Neural progenitor cell (in vitro differentiated cells): ENCODE measurements at regions not wholly inside any gene's neighbourhood (a gene's known extent, or its start where the extent isn't known, plus 50 kb on each side); places are given as distances from the start of the nearest gene placed in this dataset.

Source experiments
- DNase-seq: peaks from one replicate; pipeline ENCODE4 v3.0.0-alpha.2; 2016; ENCODE audit warnings: low spot score
- H2AFZ ChIP-seq: fragments of 200-600 bp; sonication (generic); replicated peaks from 2 replicates; pipeline ENCODE4 v1.6.1; 2016; ENCODE audit warnings: antibody characterized with exemption
- H3F3A ChIP-seq: fragments of 200-600 bp; sonication (generic); 2 replicates; pipeline ENCODE4 v1.6.1; 2016; ENCODE audit warnings: antibody characterized with exemption, low read depth
- H3K27ac ChIP-seq: fragments of 200-600 bp; sonication (generic); 2 replicates; pipeline ENCODE4 v1.5.1; 2016; ENCODE audit warnings: mild to moderate bottlenecking
- H3K27me3 ChIP-seq: fragments of 200-600 bp; sonication (generic); 2 replicates; pipeline ENCODE4 v1.6.1; 2016; ENCODE audit warnings: mild to moderate bottlenecking, moderate library complexity
- H3K36me3 ChIP-seq: fragments of 200-600 bp; sonication (generic); 2 replicates; pipeline ENCODE4 v1.5.1; 2016
- H3K4me1 ChIP-seq: fragments of 200-600 bp; sonication (generic); 2 replicates; pipeline ENCODE4 v1.6.1; 2016; ENCODE audit warnings: mixed run types
- H3K4me2 ChIP-seq: fragments of 200-600 bp; sonication (generic); 2 replicates; pipeline ENCODE4 v1.6.1; 2016
- H3K4me3 ChIP-seq: fragments of 200-600 bp; sonication (generic); 2 replicates; pipeline ENCODE4 v1.5.1; 2016
- H3K79me2 ChIP-seq: fragments of 200-600 bp; sonication (generic); 2 replicates; pipeline ENCODE4 v1.6.1; 2016; ENCODE audit warnings: low read depth
- H3K9ac ChIP-seq: fragments of 200-600 bp; sonication (generic); 2 replicates; pipeline ENCODE4 v1.6.1; 2016
- H3K9me3 ChIP-seq: fragments of 200-600 bp; sonication (generic); 2 replicates; pipeline ENCODE4 v1.5.1; 2016; ENCODE audit warnings: low read depth
- H4K20me1 ChIP-seq: fragments of 200-600 bp; sonication (generic); 2 replicates; pipeline ENCODE4 v1.6.1; 2016; ENCODE audit warnings: low read depth
- H3K27ac Mint-ChIP-seq: 3 replicates; pipeline ENCODE4 v1.8.0; 2021; ENCODE audit warnings: mixed read lengths
- H3K27me3 Mint-ChIP-seq: 2 replicates; pipeline ENCODE4 v1.8.0; 2022; ENCODE audit warnings: low read depth, mild to moderate bottlenecking, inconsistent platforms, moderate library complexity, mixed read lengths; ENCODE audit not compliant: insufficient read depth
- H3K36me3 Mint-ChIP-seq: 3 replicates; pipeline ENCODE4 v1.8.0; 2021; ENCODE audit warnings: mixed read lengths
- H3K4me1 Mint-ChIP-seq: 3 replicates; pipeline ENCODE4 v1.8.0; 2021; ENCODE audit warnings: mixed read lengths
- H3K4me3 Mint-ChIP-seq: 3 replicates; pipeline ENCODE4 v1.8.0; 2021; ENCODE audit warnings: mild to moderate bottlenecking, moderate library complexity, mixed read lengths
- H3K9me3 Mint-ChIP-seq: 3 replicates; pipeline ENCODE4 v1.8.0; 2020; ENCODE audit warnings: mixed read lengths
- EZH2 ChIP-seq: fragments of 200-600 bp; sonication (generic); IDR thresholded peaks from 2 replicates; pipeline ENCODE4 v1.6.1; 2017; ENCODE audit warnings: antibody characterized with exemption, mild to moderate bottlenecking, moderate library complexity
- EZH2phosphoT487 ChIP-seq: fragments of 200-600 bp; sonication (generic); IDR thresholded peaks from 2 replicates; pipeline ENCODE4 v1.6.1; 2017; ENCODE audit warnings: antibody characterized with exemption
- TF ChIP-seq, protein P1 (sequence below): fragments of 200-600 bp; sonication (generic); IDR thresholded peaks from 2 replicates; pipeline ENCODE4 v1.5.1; 2017; ENCODE audit warnings: antibody characterized with exemption, mild to moderate bottlenecking

- H3F3A ChIP-seq, result no peaks in the 10 kb centered on the region
- H3K9ac ChIP-seq, result no peak overlapping the region
- no peaks in the 10 kb centered on the region for H3K9me3 Mint-ChIP-seq
- no peaks in the 10 kb centered on the region for H4K20me1 ChIP-seq
- H3K4me2 ChIP-seq, result no peak overlapping the region
- no peak overlapping the region for H3K4me3 Mint-ChIP-seq
- H3K36me3 ChIP-seq, result no peaks in the 10 kb centered on the region
- no peak overlapping the region for H3K27ac ChIP-seq
- H3K36me3 Mint-ChIP-seq, result no peaks in the 10 kb centered on the region
- H3K4me3 ChIP-seq, result no peak overlapping the region
- peak overlapping the region; percentile 84 for H3K27ac Mint-ChIP-seq
- no peaks in the 10 kb centered on the region for H3K27me3 ChIP-seq
- H3K27me3 Mint-ChIP-seq, result peaks cover 15% of the 10 kb centered on the region
- H3K9me3 ChIP-seq, result no peaks in the 10 kb centered on the region
- no peak overlapping the region for H2AFZ ChIP-seq
- no peak for TF ChIP-seq EZH2phosphoT487
- no peak for TF ChIP-seq EZH2
- DNase-seq, result no peak
- H3K4me1 Mint-ChIP-seq, result peaks cover 23% of the 10 kb centered on the region
- no peaks in the 10 kb centered on the region for H3K79me2 ChIP-seq
- H3K4me1 ChIP-seq, result no peaks in the 10 kb centered on the region
Observed at GRCh38 chr11:119941171-119941570, 196.7 kb downstream of the TRIM29 start.

- no peaks in the 10 kb centered on the region for H3K4me1 ChIP-seq
- TF ChIP-seq, protein P1, sequence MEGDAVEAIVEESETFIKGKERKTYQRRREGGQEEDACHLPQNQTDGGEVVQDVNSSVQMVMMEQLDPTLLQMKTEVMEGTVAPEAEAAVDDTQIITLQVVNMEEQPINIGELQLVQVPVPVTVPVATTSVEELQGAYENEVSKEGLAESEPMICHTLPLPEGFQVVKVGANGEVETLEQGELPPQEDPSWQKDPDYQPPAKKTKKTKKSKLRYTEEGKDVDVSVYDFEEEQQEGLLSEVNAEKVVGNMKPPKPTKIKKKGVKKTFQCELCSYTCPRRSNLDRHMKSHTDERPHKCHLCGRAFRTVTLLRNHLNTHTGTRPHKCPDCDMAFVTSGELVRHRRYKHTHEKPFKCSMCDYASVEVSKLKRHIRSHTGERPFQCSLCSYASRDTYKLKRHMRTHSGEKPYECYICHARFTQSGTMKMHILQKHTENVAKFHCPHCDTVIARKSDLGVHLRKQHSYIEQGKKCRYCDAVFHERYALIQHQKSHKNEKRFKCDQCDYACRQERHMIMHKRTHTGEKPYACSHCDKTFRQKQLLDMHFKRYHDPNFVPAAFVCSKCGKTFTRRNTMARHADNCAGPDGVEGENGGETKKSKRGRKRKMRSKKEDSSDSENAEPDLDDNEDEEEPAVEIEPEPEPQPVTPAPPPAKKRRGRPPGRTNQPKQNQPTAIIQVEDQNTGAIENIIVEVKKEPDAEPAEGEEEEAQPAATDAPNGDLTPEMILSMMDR, result no peak
- TF ChIP-seq EZH2 (no peak), EZH2phosphoT487 (no peak)
- H3K9me3 ChIP-seq, result no peaks in the 10 kb centered on the region
- H2AFZ ChIP-seq, result no peak overlapping the region
- Mint-ChIP-seq H3K4me1 (peaks cover 23% of the 10 kb centered on the region), H3K36me3 (no peaks in the 10 kb centered on the region), H3K9me3 (no peaks in the 10 kb centered on the region), H3K27me3 (peaks cover 15% of the 10 kb centered on the region), H3K4me3 (no peak overlapping the region), H3K27ac (no peak overlapping the region)
- no peak overlapping the region for H3K9ac ChIP-seq
- H3K4me3 ChIP-seq, result no peak overlapping the region
- no peaks in the 10 kb centered on the region for H3K27me3 ChIP-seq
- H3K4me2 ChIP-seq, result no peak overlapping the region
- H3K27ac ChIP-seq, result no peak overlapping the region
- H3K79me2 ChIP-seq, result no peaks in the 10 kb centered on the region
- H4K20me1 ChIP-seq, result no peaks in the 10 kb centered on the region
- H3F3A ChIP-seq, result no peaks in the 10 kb centered on the region
- DNase-seq, result no peak
- H3K36me3 ChIP-seq, result no peaks in the 10 kb centered on the region
Observed at GRCh38 chr11:119940401-119940976, 197.4 kb downstream of the TRIM29 start.

DNA sequence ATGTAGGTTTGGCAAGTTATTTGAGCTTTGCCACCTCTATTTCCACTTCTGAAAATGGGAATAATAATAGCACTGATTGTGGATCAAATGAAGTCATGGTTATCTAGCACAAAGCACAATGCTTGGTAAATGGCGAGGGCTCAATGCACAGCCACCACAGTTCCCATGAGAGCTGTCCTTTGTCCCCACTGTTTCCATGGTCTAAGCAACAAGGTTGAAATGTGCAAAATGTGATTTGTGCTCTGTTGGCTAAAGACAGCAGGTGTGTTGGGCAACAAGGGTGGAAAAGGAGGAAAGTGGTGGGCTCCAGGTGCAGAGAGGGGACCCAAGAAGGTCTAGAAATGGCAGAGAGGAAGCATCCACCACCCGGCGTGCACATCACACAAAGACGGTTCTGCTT is 200.5 kb downstream of the TRIM29 start:
- no peak overlapping the region for H3K4me3 ChIP-seq
- Mint-ChIP-seq H3K27ac (no peak overlapping the region), H3K4me1 (peaks cover 22% of the 10 kb centered on the region), H3K4me3 (no peak overlapping the region), H3K27me3 (peaks cover 20% of the 10 kb centered on the region), H3K9me3 (no peaks in the 10 kb centered on the region), H3K36me3 (no peaks in the 10 kb centered on the region)
- no peaks in the 10 kb centered on the region for H3K79me2 ChIP-seq
- no peak overlapping the region for H2AFZ ChIP-seq
- H4K20me1 ChIP-seq, result no peaks in the 10 kb centered on the region
- TF ChIP-seq EZH2phosphoT487 (no peak), EZH2 (no peak)
- TF ChIP-seq, protein P1, result no peak
- H3K4me2 ChIP-seq, result no peak overlapping the region
- no peaks in the 10 kb centered on the region for H3K27me3 ChIP-seq
- no peak overlapping the region for H3K9ac ChIP-seq
- no peaks in the 10 kb centered on the region for H3K9me3 ChIP-seq
- H3K36me3 ChIP-seq, result no peaks in the 10 kb centered on the region
- no peak overlapping the region for H3K27ac ChIP-seq
- no peaks in the 10 kb centered on the region for H3F3A ChIP-seq
- no peak for DNase-seq
- H3K4me1 ChIP-seq, result no peaks in the 10 kb centered on the region

DNA sequence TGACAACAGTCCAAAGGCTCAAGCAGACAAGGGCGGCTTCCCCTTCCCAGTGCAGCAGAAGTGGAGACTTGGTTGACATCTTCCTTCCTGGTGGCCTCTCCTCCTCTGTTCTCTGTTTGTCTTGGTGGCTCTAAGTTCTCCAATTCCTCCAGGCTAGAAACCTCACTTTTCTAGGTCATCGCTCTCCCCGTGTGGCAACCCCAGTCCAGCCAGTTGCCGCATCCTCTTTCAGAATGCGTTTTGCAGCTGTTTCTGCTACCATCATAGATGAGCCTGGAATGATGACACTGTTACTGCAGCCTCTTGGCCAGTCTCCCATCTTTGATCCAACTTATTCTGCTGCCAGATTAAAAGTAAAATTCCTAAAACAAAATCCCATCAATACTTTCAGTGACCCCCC is 201.5 kb downstream of the TRIM29 start:
- Mint-ChIP-seq H3K4me1 (peaks cover 12% of the 10 kb centered on the region), H3K4me3 (no peak overlapping the region), H3K27ac (no peak overlapping the region), H3K27me3 (peaks cover 24% of the 10 kb centered on the region), H3K36me3 (no peaks in the 10 kb centered on the region), H3K9me3 (peaks cover under 1% of the 10 kb centered on the region)
- H4K20me1 ChIP-seq, result no peaks in the 10 kb centered on the region
- H3K27me3 ChIP-seq, result no peaks in the 10 kb centered on the region
- H3K9me3 ChIP-seq, result no peaks in the 10 kb centered on the region
- H3K36me3 ChIP-seq, result no peaks in the 10 kb centered on the region
- no peaks in the 10 kb centered on the region for H3F3A ChIP-seq
- no peak for DNase-seq
- H3K9ac ChIP-seq, result no peak overlapping the region
- H3K27ac ChIP-seq, result no peak overlapping the region
- no peak for TF ChIP-seq EZH2phosphoT487
- TF ChIP-seq, protein P1, result no peak
- TF ChIP-seq EZH2, result no peak
- H2AFZ ChIP-seq, result no peak overlapping the region
- no peaks in the 10 kb centered on the region for H3K4me1 ChIP-seq
- H3K4me2 ChIP-seq, result no peak overlapping the region
- no peak overlapping the region for H3K4me3 ChIP-seq
- no peaks in the 10 kb centered on the region for H3K79me2 ChIP-seq
